Spleen (tissue), 11 donors: ENCODE measurements at regions not wholly inside any gene's neighbourhood (a gene's known extent, or its start where the extent isn't known, plus 50 kb on each side); places are given as distances from the start of the nearest gene placed in this dataset.
A peak's percentile ranks its signal among the peaks of the same experiment; 100 is the strongest.

ENCODE experiments used
- DNase-seq: peaks from one replicate; pipeline ENCODE4 v3.0.0-alpha.2; 2020
- H3K27ac ChIP-seq, 8 donors: fragments of 200-600 bp; sonication (generic) in 7 of 8; 1 replicate in 4 of 8; 2 replicates in 4 of 8; pipeline versions ENCODE4 v1.5.0 to v1.8.0; 2016 to 2021; ENCODE audit warnings: inconsistent platforms in 4 of 8, mild to moderate bottlenecking in 4 of 8, moderate library complexity in 1 of 8
- H3K27me3 ChIP-seq, 7 donors: fragments of 200-600 bp; sonication (generic) in 6 of 7; replicated peaks in 1 of 7; 1 replicate in 4 of 7; 2 replicates in 3 of 7; pipeline versions ENCODE4 v1.5.0 to v1.8.0; 2016 to 2021; ENCODE audit warnings: inconsistent platforms in 3 of 7, mild to moderate bottlenecking in 1 of 7
- H3K36me3 ChIP-seq, 6 donors: fragments of 200-600 bp; sonication (generic) in 5 of 6; 1 replicate in 4 of 6; 2 replicates in 2 of 6; pipeline versions ENCODE4 v1.5.0 to v1.8.0; 2016 to 2021; ENCODE audit warnings: inconsistent platforms in 2 of 6
- H3K4me1 ChIP-seq, 6 donors: fragments of 200-600 bp; sonication (generic) in 5 of 6; 1 replicate in 3 of 6; 2 replicates in 3 of 6; pipeline versions ENCODE4 v1.5.0 to v1.8.0; 2016 to 2021; ENCODE audit warnings: inconsistent platforms in 3 of 6
- H3K4me3 ChIP-seq, 8 donors: fragments of 200-600 bp; sonication (generic) in 7 of 8; 1 replicate in 4 of 8; 2 replicates in 4 of 8; pipeline versions ENCODE4 v1.5.0 to v1.8.0; 2016 to 2021; ENCODE audit warnings: inconsistent platforms in 4 of 8, mild to moderate bottlenecking in 4 of 8, moderate library complexity in 2 of 8
- H3K9me3 ChIP-seq, 8 donors: fragments of 200-600 bp; sonication (generic) in 7 of 8; 1 replicate in 4 of 8; 2 replicates in 4 of 8; pipeline versions ENCODE4 v1.5.0 to v1.8.0; 2016 to 2021; ENCODE audit warnings: inconsistent platforms in 4 of 8
- POLR2A ChIP-seq, 3 donors: fragments of 450-650 bp; IDR thresholded peaks; one replicate each; pipeline ENCODE4 v1.5.1; 2017; ENCODE audit warnings: antibody characterized with exemption in 3 of 3, mild to moderate bottlenecking in 1 of 3
- POLR2AphosphoS5 ChIP-seq, 3 donors: sonication (generic); formaldehyde crosslinking; IDR thresholded peaks; one replicate each; pipeline ENCODE4 v1.5.1; 2017; ENCODE audit warnings: antibody characterized with exemption in 3 of 3
- WGBS, 5 donors: extraction: QIAGEN DNeasy Blood & Tissue Kit in 3 of 5; methylation state at CpG; one replicate each; pipeline versions ENCODE4 v1.1.5 to v1.1.7; 2013 to 2018; 5-methylcytosine and 5-hydroxymethylcytosine counted together
- intact Hi-C: fragments of 100-400 bp; cut with DNase I; formaldehyde crosslinking; loops from one replicate; pipeline ENCODE4 v1.15.0; 2023; ENCODE audit warnings: low total_unique reads
- TF ChIP-seq, protein P1 (sequence below), 11 experiments: fragments of 200-600 bp in 7 of 11; fragments of 450-650 bp in 4 of 11; sonication (generic) in 4 of 11; IDR thresholded peaks in 8 of 11; conservative IDR thresholded peaks in 3 of 11; 1 replicate in 7 of 11; 2 replicates in 4 of 11; pipeline versions ENCODE4 v1.4.0 to v1.8.0; 2016 to 2021; ENCODE audit warnings: antibody characterized with exemption in 11 of 11, inconsistent platforms in 4 of 11, mild to moderate bottlenecking in 1 of 11
- donor health status: healthy with polysubstance abuse.
- donor health status: DM: no; HTN: no; CAD: no; lungs with moderate emphysema.
- donor health status: DM: no; HTN: no; CAD: no.
- donor health status: Bipolar disorder and iron deficiency.
- donor health status: healthy.
- donor health status: DM: no; HTN: no; CAD: no.
- donor health status: DM: yes; HTN: yes; CAD: no.

DNA sequence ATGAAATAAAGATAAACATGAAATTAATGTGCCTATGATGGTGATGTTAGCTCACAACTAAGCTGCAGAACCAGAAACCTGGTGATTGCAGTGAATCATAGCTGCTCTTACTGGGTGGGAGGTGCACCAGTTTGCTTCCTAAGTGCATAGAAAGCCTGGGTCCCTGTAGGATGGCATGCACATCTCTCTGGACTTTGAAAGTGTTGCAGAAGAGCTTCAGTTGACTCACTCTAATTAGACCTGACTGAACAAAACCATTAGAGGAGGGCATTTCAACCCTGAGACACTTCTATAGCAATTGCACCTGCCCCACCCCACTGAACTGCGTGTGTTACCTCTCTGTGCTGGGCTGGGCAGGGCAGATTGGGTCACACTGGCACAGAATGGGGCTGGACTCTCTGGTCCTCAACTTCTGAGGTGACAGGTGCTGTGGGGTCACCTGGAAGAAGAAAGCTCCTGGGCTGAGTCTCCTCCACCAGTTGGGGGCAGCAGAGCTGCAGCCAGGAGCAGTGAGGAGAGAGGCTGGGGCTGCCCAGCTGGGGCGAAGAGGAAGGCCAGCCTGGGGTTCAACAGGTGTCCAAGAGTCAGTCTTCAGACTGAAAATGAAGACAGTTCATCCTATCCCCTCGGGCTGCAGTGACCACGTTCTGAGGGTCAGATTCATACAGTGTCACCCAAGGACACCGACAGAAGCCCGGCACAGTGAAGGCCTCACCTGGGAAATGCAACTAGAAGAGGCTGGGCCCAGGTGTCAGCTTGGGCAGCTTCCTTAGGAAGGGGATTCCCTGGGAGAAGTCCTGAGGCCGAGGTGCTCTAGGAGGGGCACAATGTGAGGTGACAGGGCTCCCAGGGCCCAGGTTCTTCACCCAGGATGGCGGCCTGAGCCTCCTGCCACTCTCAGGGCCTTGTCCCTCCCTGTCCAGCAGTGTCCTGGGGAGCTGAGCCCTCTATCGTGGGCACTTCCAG, 58.1 kb downstream of the GGTLC2 start:
- H3K36me3 ChIP-seq, result no peaks in the 10 kb centered on the region

DNA sequence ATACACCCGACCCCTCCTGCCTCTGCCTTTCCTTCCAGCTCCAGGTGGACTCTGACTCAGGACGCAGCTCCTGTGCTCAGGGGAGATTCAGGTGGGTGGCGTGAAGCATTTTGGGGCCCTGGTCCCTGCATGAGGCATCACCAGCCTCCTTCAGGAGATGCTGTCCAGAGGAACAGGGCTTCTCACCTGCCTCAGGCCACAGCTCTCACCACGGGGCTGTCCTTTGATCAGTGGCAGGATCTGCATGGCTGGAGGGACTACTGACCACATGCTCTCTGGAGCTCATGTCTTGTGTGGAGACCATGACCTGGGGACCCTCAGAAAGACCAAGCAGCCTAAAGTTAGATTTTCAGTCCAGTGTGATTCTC, 58.8 kb downstream of the GGTLC2 start:
- WGBS, 5 donors, result 77 to 89% (median 83%) methylated on average over 3 to 4 of the region's 4 CpGs
- no peaks in the 10 kb centered on the region for H3K9me3 ChIP-seq
- no peak overlapping the region for H3K27ac ChIP-seq
- intact Hi-C loops, result no loop called here
- peaks cover 0 to 3% (median 0%) of the 10 kb centered on the region in 7 donors for H3K27me3 ChIP-seq
- TF ChIP-seq POLR2AphosphoS5 (IDR thresholded peaks at IDR 0.05), result no peak
- TF ChIP-seq, protein P1, sequence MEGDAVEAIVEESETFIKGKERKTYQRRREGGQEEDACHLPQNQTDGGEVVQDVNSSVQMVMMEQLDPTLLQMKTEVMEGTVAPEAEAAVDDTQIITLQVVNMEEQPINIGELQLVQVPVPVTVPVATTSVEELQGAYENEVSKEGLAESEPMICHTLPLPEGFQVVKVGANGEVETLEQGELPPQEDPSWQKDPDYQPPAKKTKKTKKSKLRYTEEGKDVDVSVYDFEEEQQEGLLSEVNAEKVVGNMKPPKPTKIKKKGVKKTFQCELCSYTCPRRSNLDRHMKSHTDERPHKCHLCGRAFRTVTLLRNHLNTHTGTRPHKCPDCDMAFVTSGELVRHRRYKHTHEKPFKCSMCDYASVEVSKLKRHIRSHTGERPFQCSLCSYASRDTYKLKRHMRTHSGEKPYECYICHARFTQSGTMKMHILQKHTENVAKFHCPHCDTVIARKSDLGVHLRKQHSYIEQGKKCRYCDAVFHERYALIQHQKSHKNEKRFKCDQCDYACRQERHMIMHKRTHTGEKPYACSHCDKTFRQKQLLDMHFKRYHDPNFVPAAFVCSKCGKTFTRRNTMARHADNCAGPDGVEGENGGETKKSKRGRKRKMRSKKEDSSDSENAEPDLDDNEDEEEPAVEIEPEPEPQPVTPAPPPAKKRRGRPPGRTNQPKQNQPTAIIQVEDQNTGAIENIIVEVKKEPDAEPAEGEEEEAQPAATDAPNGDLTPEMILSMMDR (IDR thresholded peaks at IDR 0.05 in 8 of 11, conservative IDR thresholded peaks at IDR 0.05 in 3 of 11), result no peak
- no peaks in the 10 kb centered on the region for H3K36me3 ChIP-seq
- DNase-seq, result no peak
- peaks cover 0 to 7% (median 3%) of the 10 kb centered on the region in 6 donors for H3K4me1 ChIP-seq
- no peak overlapping the region for H3K4me3 ChIP-seq

More for the DNA sequence above, 58.1 kb downstream of the GGTLC2 start:
- Histone ChIP-seq H3K4me3 (no peak overlapping the region), H3K9me3 (no peaks in the 10 kb centered on the region), H3K4me1 (peaks cover 0 to 9% (median 4%) of the 10 kb centered on the region in 6 donors), H3K27ac (no peak overlapping the region), H3K27me3 (peaks cover 0 to 3% (median 0%) of the 10 kb centered on the region in 7 donors)
- WGBS, 5 donors, result 67 to 80% (median 74%) methylated on average over 6 to 9 of the region's 9 CpGs
- no peak for TF ChIP-seq POLR2A (IDR thresholded peaks at IDR 0.05)
- TF ChIP-seq, protein P1 (IDR thresholded peaks at IDR 0.05 in 8 of 11, conservative IDR thresholded peaks at IDR 0.05 in 3 of 11), result peak in 4 of 11 experiments; percentile 9 to 41 (median 34)
- intact Hi-C loops, result no loop called here
- DNase-seq, result no peak

DNA sequence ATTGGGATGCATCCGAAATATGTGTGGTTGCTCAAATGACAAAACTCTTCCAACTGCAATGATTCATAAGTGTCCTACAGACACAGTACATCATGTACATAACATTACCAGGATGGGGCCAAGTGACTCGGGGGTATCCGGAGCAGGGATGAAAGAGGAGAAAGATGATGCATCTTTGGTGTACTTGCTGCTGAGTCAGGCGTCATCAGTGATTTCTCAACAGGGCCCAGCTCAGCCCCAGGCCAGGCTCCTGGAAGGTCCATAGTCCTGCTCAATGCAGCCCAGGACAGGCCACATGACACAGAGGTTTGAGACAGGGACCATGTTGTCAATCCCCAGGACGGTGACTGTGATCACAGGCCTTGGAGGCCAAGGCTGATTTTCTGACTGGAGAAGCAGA, 59.3 kb downstream of the GGTLC2 start:
- peaks cover 0 to 2% (median 0%) of the 10 kb centered on the region in 6 donors for H3K4me1 ChIP-seq
- no peak overlapping the region for H3K27ac ChIP-seq
- no peaks in the 10 kb centered on the region for H3K36me3 ChIP-seq
- DNase-seq, result no peak
- no peak overlapping the region for H3K4me3 ChIP-seq
- peaks cover 0 to 3% (median 0%) of the 10 kb centered on the region in 7 donors for H3K27me3 ChIP-seq
- 77 to 92% (median 81%) methylated on average over 5 of the region's 5 CpGs for WGBS, 5 donors
- no peaks in the 10 kb centered on the region for H3K9me3 ChIP-seq
- no peak for TF ChIP-seq POLR2A (IDR thresholded peaks at IDR 0.05)
- TF ChIP-seq, protein P1 (IDR thresholded peaks at IDR 0.05 in 8 of 11, conservative IDR thresholded peaks at IDR 0.05 in 3 of 11), result no peak
- TF ChIP-seq POLR2AphosphoS5 (IDR thresholded peaks at IDR 0.05), result no peak
- intact Hi-C loops, result no loop called here

DNA sequence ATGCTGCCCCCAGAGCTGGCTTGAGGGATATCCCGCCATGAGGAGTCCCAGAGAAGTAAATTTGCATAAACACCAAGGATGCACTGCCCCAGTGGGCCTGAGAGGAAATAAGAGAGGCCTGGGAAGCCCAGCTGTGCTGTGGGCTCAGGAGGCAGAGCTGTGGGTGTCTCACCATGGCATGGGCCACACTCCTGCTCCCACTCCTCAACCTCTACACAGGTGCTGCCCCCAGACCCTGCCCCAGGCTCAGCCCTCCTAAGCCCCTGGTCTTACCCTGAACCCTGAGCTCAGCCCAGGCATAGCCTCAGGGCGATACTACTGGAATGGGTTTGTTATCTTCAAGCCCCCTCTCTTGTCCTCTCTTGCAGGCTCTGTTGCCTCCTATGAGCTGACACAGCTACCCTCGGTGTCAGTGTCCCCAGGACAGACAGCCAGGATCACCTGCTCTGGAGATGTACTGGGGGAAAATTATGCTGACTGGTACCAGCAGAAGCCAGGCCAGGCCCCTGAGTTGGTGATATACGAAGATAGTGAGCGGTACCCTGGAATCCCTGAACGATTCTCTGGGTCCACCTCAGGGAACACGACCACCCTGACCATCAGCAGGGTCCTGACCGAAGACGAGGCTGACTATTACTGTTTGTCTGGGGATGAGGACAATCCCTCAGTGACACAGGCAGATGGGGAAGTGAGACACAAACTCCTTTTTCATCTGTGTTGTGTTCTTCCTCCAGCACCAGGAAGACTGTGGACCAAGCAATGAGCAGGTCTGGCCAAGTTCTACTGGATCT, 59.9 kb downstream of the GGTLC2 start:
- H3K4me1 ChIP-seq, result no peaks in the 10 kb centered on the region
- no peak for DNase-seq
- no peaks in the 10 kb centered on the region for H3K9me3 ChIP-seq
- TF ChIP-seq, protein P1 (IDR thresholded peaks at IDR 0.05 in 8 of 11, conservative IDR thresholded peaks at IDR 0.05 in 3 of 11), result no peak
- TF ChIP-seq POLR2AphosphoS5 (IDR thresholded peaks at IDR 0.05) (no peak), POLR2A (IDR thresholded peaks at IDR 0.05) (no peak)
- peaks cover 0 to 3% (median 0%) of the 10 kb centered on the region in 7 donors for H3K27me3 ChIP-seq
- no peak overlapping the region for H3K4me3 ChIP-seq
- 80 to 89% (median 86%) methylated on average over 8 to 9 of the region's 9 CpGs for WGBS, 5 donors
- H3K27ac ChIP-seq, result no peak overlapping the region
- intact Hi-C loops, result no loop called here
- no peaks in the 10 kb centered on the region for H3K36me3 ChIP-seq
